Activated CD4-positive, alpha-beta T cell treated with anti-CD3 and anti-CD28 coated beads, Interleukin-2, amount 50 U/mL, for 1 hour (primary cell): ENCODE measurements at regions not wholly inside any gene's neighbourhood (a gene's known extent, or its start where the extent isn't known, plus 50 kb on each side); places are given as distances from the start of the nearest gene placed in this dataset.
"Not testable (repeated sequence)": the region's sequence is repeated elsewhere in the genome, so short reads cannot be mapped to it uniquely, and the experiment has no call there.

Experiments
- DNase-seq: peaks from one replicate; pipeline ENCODE4 v3.0.0-alpha.2; 2020

- DNase-seq, result no peak
Observed at GRCh38 chr2:2730301-2730833, 399.3 kb upstream of the MYT1L start.

GRCh38 chr2:2729246-2729645, 398.2 kb upstream of the MYT1L start:
- DNase-seq, result no peak

- no peak for DNase-seq
Observed at GRCh38 chr2:2728635-2729034, 397.6 kb upstream of the MYT1L start.

GRCh38 chr2:2727876-2728511, 396.9 kb upstream of the MYT1L start:
- no peak for DNase-seq

- DNase-seq, result no peak
Observed at GRCh38 chr2:2726163-2726562, 395.1 kb upstream of the MYT1L start.

GRCh38 chr2:2723064-2723463, 392.0 kb upstream of the MYT1L start:
- DNase-seq, result no peak

- DNase-seq, result no peak
Observed at GRCh38 chr2:2721296-2721835, 390.3 kb upstream of the MYT1L start.

GRCh38 chr2:2720806-2721205, 389.7 kb upstream of the MYT1L start:
- DNase-seq, result not testable (repeated sequence)

GRCh38 chr2:2720351-2720750, 389.3 kb upstream of the MYT1L start:
- DNase-seq, result no peak

- no peak for DNase-seq
Observed at GRCh38 chr2:2719781-2720180, 388.7 kb upstream of the MYT1L start.

- no peak for DNase-seq
Observed at GRCh38 chr2:2719015-2719414, 387.9 kb upstream of the MYT1L start.

- no peak for DNase-seq
Observed at GRCh38 chr2:2717406-2717805, 386.3 kb upstream of the MYT1L start.

- no peak for DNase-seq
Observed at GRCh38 chr2:2716771-2717170, 385.7 kb upstream of the MYT1L start.

GRCh38 chr2:2715036-2715818, 384.2 kb upstream of the MYT1L start:
- DNase-seq, result no peak

GRCh38 chr2:2714408-2714807, 383.3 kb upstream of the MYT1L start:
- DNase-seq, result no peak

- DNase-seq, result no peak
Observed at GRCh38 chr2:2709431-2709770, 378.3 kb upstream of the MYT1L start.

- DNase-seq, result no peak
Observed at GRCh38 chr2:2708575-2709430, 377.7 kb upstream of the MYT1L start.

- DNase-seq, result no peak
Observed at GRCh38 chr2:2707206-2707991, 376.3 kb upstream of the MYT1L start.

GRCh38 chr2:2706306-2706705, 375.2 kb upstream of the MYT1L start:
- DNase-seq, result no peak

GRCh38 chr2:2705871-2706270, 374.8 kb upstream of the MYT1L start:
- DNase-seq, result no peak

- no peak for DNase-seq
Observed at GRCh38 chr2:2704428-2705090, 373.5 kb upstream of the MYT1L start.
